Esophagus squamous epithelium (tissue), 4 donors: ENCODE measurements at regions not wholly inside any gene's neighbourhood (a gene's known extent, or its start where the extent isn't known, plus 50 kb on each side); places are given as distances from the start of the nearest gene placed in this dataset.

Experiments
- POLR2A ChIP-seq, 4 donors: fragments of 450-650 bp; IDR thresholded peaks; one replicate each; pipeline ENCODE4 v1.6.1; 2017; ENCODE audit warnings: antibody characterized with exemption in 4 of 4, mild to moderate bottlenecking in 4 of 4, moderate library complexity in 3 of 4
- TF ChIP-seq, protein P1 (sequence below), 6 experiments: fragments of 450-650 bp in 4 of 6; fragments of 200-600 bp in 2 of 6; sonication (generic) in 2 of 6; IDR thresholded peaks; one replicate each; pipeline ENCODE4 v1.5.1; 2016 to 2019; ENCODE audit warnings: antibody characterized with exemption in 6 of 6, mild to moderate bottlenecking in 4 of 6, moderate library complexity in 4 of 6

DNA sequence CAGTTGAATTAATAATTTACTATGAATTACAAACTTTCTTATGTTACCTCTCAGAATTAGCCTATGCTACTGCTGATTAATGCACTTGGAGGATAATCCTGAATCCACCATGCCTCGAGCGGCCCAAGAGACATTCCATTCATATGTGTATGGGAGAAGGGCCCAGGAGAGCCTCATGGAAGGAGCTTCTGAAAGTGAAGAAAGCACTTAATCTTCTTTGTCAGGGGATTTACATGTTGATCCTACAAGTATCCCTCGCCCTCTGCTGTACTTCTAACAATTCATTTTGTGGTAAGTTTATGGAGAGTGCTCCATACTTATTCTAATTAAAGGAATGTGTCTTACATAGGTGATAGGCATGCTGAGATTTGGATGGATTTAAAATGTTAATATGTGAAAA lies 1189.1 kb upstream of the NXPH2 start:
- TF ChIP-seq, protein P1, sequence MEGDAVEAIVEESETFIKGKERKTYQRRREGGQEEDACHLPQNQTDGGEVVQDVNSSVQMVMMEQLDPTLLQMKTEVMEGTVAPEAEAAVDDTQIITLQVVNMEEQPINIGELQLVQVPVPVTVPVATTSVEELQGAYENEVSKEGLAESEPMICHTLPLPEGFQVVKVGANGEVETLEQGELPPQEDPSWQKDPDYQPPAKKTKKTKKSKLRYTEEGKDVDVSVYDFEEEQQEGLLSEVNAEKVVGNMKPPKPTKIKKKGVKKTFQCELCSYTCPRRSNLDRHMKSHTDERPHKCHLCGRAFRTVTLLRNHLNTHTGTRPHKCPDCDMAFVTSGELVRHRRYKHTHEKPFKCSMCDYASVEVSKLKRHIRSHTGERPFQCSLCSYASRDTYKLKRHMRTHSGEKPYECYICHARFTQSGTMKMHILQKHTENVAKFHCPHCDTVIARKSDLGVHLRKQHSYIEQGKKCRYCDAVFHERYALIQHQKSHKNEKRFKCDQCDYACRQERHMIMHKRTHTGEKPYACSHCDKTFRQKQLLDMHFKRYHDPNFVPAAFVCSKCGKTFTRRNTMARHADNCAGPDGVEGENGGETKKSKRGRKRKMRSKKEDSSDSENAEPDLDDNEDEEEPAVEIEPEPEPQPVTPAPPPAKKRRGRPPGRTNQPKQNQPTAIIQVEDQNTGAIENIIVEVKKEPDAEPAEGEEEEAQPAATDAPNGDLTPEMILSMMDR (IDR thresholded peaks at IDR 0.05), result no peak
- TF ChIP-seq POLR2A (IDR thresholded peaks at IDR 0.05), result no peak
